Activated naive CD8-positive, alpha-beta T cell treated with anti-CD3 and anti-CD28 coated beads, Interleukin-2, amount 10 ng/mL, durations not matched to agents 7 days and 5 days (primary cell): ENCODE measurements at regions not wholly inside any gene's neighbourhood (a gene's known extent, or its start where the extent isn't known, plus 50 kb on each side); places are given as distances from the start of the nearest gene placed in this dataset.

Experiments
- ATAC-seq: fragments of 150-1000 bp; cut with Tn5 transposase; one replicate; pipeline ENCODE4 v1.10.0; 2021; ENCODE audit warnings: low read depth, moderate library complexity
- POLR2A ChIA-PET: fragments of 350-600 bp; sonication (Branson Sonifier 250); formaldehyde crosslinking; loops from one replicate; lab custom pipeline; 2021; ENCODE audit warnings: antibody characterized with exemption; lab: Charles Lee
- DNase-seq: peaks from one replicate; pipeline ENCODE4 v3.0.0; 2021
- H3K27ac Mint-ChIP-seq: one replicate; pipeline ENCODE4 v1.8.0; 2022; ENCODE audit warnings: mild to moderate bottlenecking, mixed read lengths
- H3K27me3 Mint-ChIP-seq: one replicate; pipeline ENCODE4 v1.8.0; 2022; ENCODE audit warnings: mild to moderate bottlenecking, moderate library complexity, mixed read lengths
- H3K36me3 Mint-ChIP-seq: one replicate; pipeline ENCODE4 v1.8.0; 2021; ENCODE audit warnings: mild to moderate bottlenecking, mixed read lengths
- H3K4me1 Mint-ChIP-seq: one replicate; pipeline ENCODE4 v1.8.0; 2021; ENCODE audit warnings: mixed read lengths
- H3K4me3 Mint-ChIP-seq: one replicate; pipeline ENCODE4 v1.8.0; 2022; ENCODE audit warnings: mild to moderate bottlenecking, moderate library complexity, mixed read lengths
- H3K9me3 Mint-ChIP-seq: one replicate; pipeline ENCODE4 v1.8.0; 2021; ENCODE audit warnings: mixed read lengths

- POLR2A ChIA-PET: no interaction called here
- H3K4me1 Mint-ChIP-seq: no peaks in the 10 kb centered on the region
- no peak overlapping the region for H3K27ac Mint-ChIP-seq
- H3K27me3 Mint-ChIP-seq: no peaks in the 10 kb centered on the region
- DNase-seq (no peak), ATAC-seq (no peak)
- no peaks in the 10 kb centered on the region for H3K9me3 Mint-ChIP-seq
- H3K4me3 Mint-ChIP-seq: no peak overlapping the region
- H3K36me3 Mint-ChIP-seq: no peaks in the 10 kb centered on the region
These were observed 429.5 kb downstream of the TSHZ3 start for GRCh38 chr19:30919737-30920136.

DNA sequence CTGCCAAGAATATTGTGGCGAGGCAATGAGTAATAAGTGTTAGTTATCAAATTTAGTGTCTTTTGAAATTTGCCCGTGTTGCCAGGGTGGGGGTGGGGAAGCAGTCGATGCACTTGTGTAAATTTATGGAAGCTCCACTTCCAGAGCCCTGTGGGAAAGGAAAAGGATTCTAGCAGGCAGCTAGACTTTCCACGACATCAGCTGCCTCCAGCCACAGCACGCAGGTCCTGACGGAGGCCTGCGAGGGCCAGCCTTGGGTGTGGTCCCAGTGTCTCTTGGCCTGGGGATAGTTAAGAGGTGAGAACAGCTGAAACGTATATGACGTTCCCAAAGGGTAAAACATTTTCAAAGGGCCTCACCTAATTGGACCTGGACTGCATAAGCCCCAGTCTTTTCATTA, 433.0 kb downstream of the TSHZ3 start:
- H3K4me1 Mint-ChIP-seq: no peaks in the 10 kb centered on the region
- H3K27me3 Mint-ChIP-seq: no peaks in the 10 kb centered on the region
- no peak overlapping the region for H3K27ac Mint-ChIP-seq
- no peak for ATAC-seq
- POLR2A ChIA-PET: no interaction called here
- no peak for DNase-seq
- no peak overlapping the region for H3K4me3 Mint-ChIP-seq
- no peaks in the 10 kb centered on the region for H3K36me3 Mint-ChIP-seq
- no peaks in the 10 kb centered on the region for H3K9me3 Mint-ChIP-seq

DNA sequence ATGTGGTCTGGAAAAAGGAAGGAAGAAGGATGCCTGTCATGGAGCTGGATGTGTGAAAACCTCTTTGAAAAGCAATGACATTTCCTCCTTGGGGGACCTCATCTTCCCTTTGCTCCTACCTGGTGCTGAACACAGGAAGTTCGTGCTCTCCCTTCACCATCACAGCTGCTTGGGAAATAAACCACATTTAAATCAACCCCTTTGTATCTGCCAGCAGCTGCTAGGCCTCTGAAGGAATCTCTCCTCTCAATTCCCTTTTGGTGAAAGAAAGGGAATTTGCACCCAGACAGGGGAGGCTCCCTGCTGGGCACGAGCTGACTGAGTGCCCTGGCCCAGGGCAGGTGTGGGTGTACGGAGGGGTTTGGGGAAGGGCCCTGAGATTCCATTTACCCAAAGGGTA, 437.7 kb downstream of the TSHZ3 start:
- H3K27ac Mint-ChIP-seq: no peak overlapping the region
- POLR2A ChIA-PET: no interaction called here
- H3K4me3 Mint-ChIP-seq: no peak overlapping the region
- no peaks in the 10 kb centered on the region for H3K9me3 Mint-ChIP-seq
- no peaks in the 10 kb centered on the region for H3K4me1 Mint-ChIP-seq
- no peaks in the 10 kb centered on the region for H3K36me3 Mint-ChIP-seq
- DNase-seq (no peak), ATAC-seq (no peak)
- no peaks in the 10 kb centered on the region for H3K27me3 Mint-ChIP-seq

GRCh38 chr19:30910485-30911240, 438.6 kb downstream of the TSHZ3 start:
- H3K27me3 Mint-ChIP-seq: no peaks in the 10 kb centered on the region
- no peaks in the 10 kb centered on the region for H3K36me3 Mint-ChIP-seq
- no peak overlapping the region for H3K27ac Mint-ChIP-seq
- H3K4me3 Mint-ChIP-seq: no peak overlapping the region
- H3K9me3 Mint-ChIP-seq: no peaks in the 10 kb centered on the region
- ATAC-seq: no peak
- POLR2A ChIA-PET: no interaction called here
- H3K4me1 Mint-ChIP-seq: no peaks in the 10 kb centered on the region
- no peak for DNase-seq

GRCh38 chr19:30909216-30909615, 440.0 kb downstream of the TSHZ3 start:
- Mint-ChIP-seq H3K36me3 (no peaks in the 10 kb centered on the region), H3K4me1 (no peaks in the 10 kb centered on the region), H3K4me3 (no peak overlapping the region), H3K9me3 (no peaks in the 10 kb centered on the region), H3K27me3 (no peaks in the 10 kb centered on the region), H3K27ac (no peak overlapping the region)
- DNase-seq (no peak), ATAC-seq (no peak)
- POLR2A ChIA-PET: no interaction called here

- DNase-seq: no peak
- POLR2A ChIA-PET: no interaction called here
- no peaks in the 10 kb centered on the region for H3K4me1 Mint-ChIP-seq
- no peaks in the 10 kb centered on the region for H3K36me3 Mint-ChIP-seq
- H3K27ac Mint-ChIP-seq: no peak overlapping the region
- ATAC-seq: no peak
- no peak overlapping the region for H3K4me3 Mint-ChIP-seq
- H3K27me3 Mint-ChIP-seq: no peaks in the 10 kb centered on the region
- no peaks in the 10 kb centered on the region for H3K9me3 Mint-ChIP-seq
These were observed 440.9 kb downstream of the TSHZ3 start for GRCh38 chr19:30908262-30908771.

- Mint-ChIP-seq H3K27me3 (no peaks in the 10 kb centered on the region), H3K36me3 (no peaks in the 10 kb centered on the region), H3K9me3 (no peaks in the 10 kb centered on the region), H3K4me3 (no peak overlapping the region), H3K27ac (no peak overlapping the region), H3K4me1 (no peaks in the 10 kb centered on the region)
- ATAC-seq: no peak
- no peak for DNase-seq
- POLR2A ChIA-PET: no interaction called here
These were observed 442.4 kb downstream of the TSHZ3 start for GRCh38 chr19:30906871-30907270.

GRCh38 chr19:30900051-30900450, 449.2 kb downstream of the TSHZ3 start:
- Mint-ChIP-seq H3K36me3 (no peaks in the 10 kb centered on the region), H3K9me3 (no peaks in the 10 kb centered on the region), H3K27ac (no peak overlapping the region), H3K4me3 (no peak overlapping the region), H3K27me3 (no peaks in the 10 kb centered on the region), H3K4me1 (no peaks in the 10 kb centered on the region)
- ATAC-seq (no peak), DNase-seq (no peak)
- POLR2A ChIA-PET: no interaction called here

GRCh38 chr19:30898353-30899103, 450.7 kb downstream of the TSHZ3 start:
- no peak for ATAC-seq
- Mint-ChIP-seq H3K4me3 (no peak overlapping the region), H3K27me3 (no peaks in the 10 kb centered on the region), H3K4me1 (no peaks in the 10 kb centered on the region), H3K9me3 (no peaks in the 10 kb centered on the region), H3K36me3 (no peaks in the 10 kb centered on the region), H3K27ac (no peak overlapping the region)
- no peak for DNase-seq
- POLR2A ChIA-PET: no interaction called here

- no peaks in the 10 kb centered on the region for H3K4me1 Mint-ChIP-seq
- H3K27me3 Mint-ChIP-seq: no peaks in the 10 kb centered on the region
- ATAC-seq (no peak), DNase-seq (no peak)
- H3K9me3 Mint-ChIP-seq: no peaks in the 10 kb centered on the region
- H3K4me3 Mint-ChIP-seq: no peak overlapping the region
- no peaks in the 10 kb centered on the region for H3K36me3 Mint-ChIP-seq
- H3K27ac Mint-ChIP-seq: no peak overlapping the region
- POLR2A ChIA-PET: no interaction called here
These were observed 451.7 kb downstream of the TSHZ3 start for GRCh38 chr19:30897553-30897952.

DNA sequence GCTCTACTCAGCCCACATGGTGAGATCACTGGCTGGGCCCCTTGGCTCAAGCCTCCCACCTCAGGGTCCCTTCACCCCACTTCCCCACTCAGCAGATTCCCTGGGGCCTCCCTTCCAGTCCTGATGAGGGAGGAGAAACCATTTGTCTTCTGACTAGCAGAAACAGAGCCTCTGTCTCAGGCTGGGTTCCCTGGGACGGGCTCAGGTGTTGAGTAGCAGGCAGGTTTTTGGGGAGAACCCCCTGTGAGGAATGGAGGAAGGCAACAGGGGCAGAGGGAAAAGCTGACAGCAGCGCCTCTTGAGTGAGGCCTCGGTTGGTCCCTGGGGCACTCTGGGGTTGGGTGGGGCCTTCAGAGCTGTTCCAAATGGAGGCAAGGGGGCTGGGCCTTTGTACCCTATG, 452.2 kb downstream of the TSHZ3 start:
- POLR2A ChIA-PET: no interaction called here
- Mint-ChIP-seq H3K4me1 (no peaks in the 10 kb centered on the region), H3K27me3 (no peaks in the 10 kb centered on the region), H3K4me3 (no peak overlapping the region), H3K36me3 (no peaks in the 10 kb centered on the region), H3K27ac (no peak overlapping the region), H3K9me3 (no peaks in the 10 kb centered on the region)
- DNase-seq (no peak), ATAC-seq (no peak)

- Mint-ChIP-seq H3K4me1 (no peaks in the 10 kb centered on the region), H3K4me3 (no peak overlapping the region), H3K9me3 (no peaks in the 10 kb centered on the region), H3K36me3 (no peaks in the 10 kb centered on the region), H3K27me3 (no peaks in the 10 kb centered on the region), H3K27ac (no peak overlapping the region)
- POLR2A ChIA-PET: no interaction called here
- DNase-seq: no peak
- no peak for ATAC-seq
These were observed 452.7 kb downstream of the TSHZ3 start for GRCh38 chr19:30896554-30896953.

DNA sequence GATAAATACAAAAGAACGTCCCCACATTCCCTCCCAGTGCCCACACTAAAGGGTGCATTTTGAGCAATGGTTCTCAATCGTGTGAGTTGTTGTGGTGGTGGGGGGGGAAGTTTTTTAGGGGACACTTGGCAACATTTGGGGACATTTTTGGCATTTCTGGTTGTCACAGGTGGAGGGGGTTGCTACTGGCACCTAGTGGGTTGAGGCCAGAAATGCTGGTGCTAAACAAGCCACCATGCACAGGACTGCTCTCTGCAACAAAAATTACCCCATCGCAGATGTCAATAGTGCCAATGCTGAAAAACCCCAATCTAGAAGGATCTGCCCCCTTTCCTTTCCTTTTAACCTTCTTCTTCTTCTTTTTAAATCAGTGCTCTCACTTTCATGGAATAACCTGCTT, 453.3 kb downstream of the TSHZ3 start:
- POLR2A ChIA-PET: no interaction called here
- DNase-seq: no peak
- Mint-ChIP-seq H3K27ac (no peak overlapping the region), H3K36me3 (no peaks in the 10 kb centered on the region), H3K4me1 (no peaks in the 10 kb centered on the region), H3K9me3 (no peaks in the 10 kb centered on the region), H3K27me3 (no peaks in the 10 kb centered on the region), H3K4me3 (no peak overlapping the region)
- no peak for ATAC-seq

DNA sequence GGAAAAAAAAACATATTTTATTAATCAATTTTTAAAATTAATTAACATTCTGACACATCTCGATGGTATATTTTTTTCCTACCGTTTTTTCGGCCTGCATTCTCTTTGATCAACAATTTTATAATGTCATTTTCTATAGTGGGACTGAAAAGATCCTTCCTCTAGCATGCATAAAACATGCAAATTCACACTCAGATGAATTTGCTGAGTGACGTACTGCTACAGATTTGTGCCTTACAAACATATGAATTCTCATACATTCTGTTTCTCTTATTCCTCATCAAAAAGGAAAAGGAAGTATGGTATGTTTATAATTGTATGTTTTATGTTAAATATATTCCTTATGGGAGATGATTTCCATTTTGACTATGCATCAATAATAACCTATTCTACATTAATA, 458.2 kb downstream of the TSHZ3 start:
- POLR2A ChIA-PET: no interaction called here
- Mint-ChIP-seq H3K4me1 (no peaks in the 10 kb centered on the region), H3K27ac (no peak overlapping the region), H3K9me3 (no peaks in the 10 kb centered on the region), H3K27me3 (no peaks in the 10 kb centered on the region), H3K4me3 (no peak overlapping the region), H3K36me3 (no peaks in the 10 kb centered on the region)
- ATAC-seq (no peak), DNase-seq (no peak)
